ENCODE measurements at regions not wholly inside any gene's neighbourhood (a gene's known extent, or its start where the extent isn't known, plus 50 kb on each side); places are given as distances from the start of the nearest gene placed in this dataset.

- Histone ChIP-seq H3K4me1 (ENCODE audit: insufficient read depth) (no peaks in the 10 kb centered on the region), H3K9me3 (no peaks in the 10 kb centered on the region), H3K36me3 (no peaks in the 10 kb centered on the region), H3K27me3 (no peaks in the 10 kb centered on the region), H3K4me3 (peak overlapping the region; percentile 10), H3K27ac (no peak overlapping the region)
- no peak for DNase-seq
- TF ChIP-seq CTCF (IDR thresholded peaks at IDR 0.05) (no peak), EP300 (IDR thresholded peaks at IDR 0.05) (no peak), POLR2A (IDR thresholded peaks at IDR 0.05) (no peak)
- 44 to 59% (median 53%) methylated on average over 8 to 15 of the region's 18 CpGs for WGBS, 3 donors
- intact Hi-C loops (cut with DNase I): no loop called here
These were observed 71.9 kb downstream of the FOXL3 start for GRCh38 chr7:361680-362401.

- Histone ChIP-seq H3K27ac (no peak overlapping the region), H3K9me3 (no peaks in the 10 kb centered on the region), H3K36me3 (no peaks in the 10 kb centered on the region), H3K4me1 (ENCODE audit: insufficient read depth) (no peaks in the 10 kb centered on the region), H3K27me3 (no peaks in the 10 kb centered on the region), H3K4me3 (peak overlapping the region; percentile 10)
- no peak for TF ChIP-seq CTCF (IDR thresholded peaks at IDR 0.05)
- no peak for TF ChIP-seq EP300 (IDR thresholded peaks at IDR 0.05)
- TF ChIP-seq POLR2A (IDR thresholded peaks at IDR 0.05): no peak
- 14 to 19% (median 16%) methylated on average over 23 of the region's 23 CpGs for WGBS, 3 donors
- intact Hi-C loops (cut with DNase I): no loop called here
- peak in 1 of 5 donors; percentile 55 for DNase-seq
These were observed 72.6 kb downstream of the FOXL3 start for GRCh38 chr7:362402-363096.

GRCh38 chr7:363626-364025, 73.7 kb downstream of the FOXL3 start:
- no peaks in the 10 kb centered on the region for H3K27me3 ChIP-seq
- TF ChIP-seq POLR2A (IDR thresholded peaks at IDR 0.05) (no peak), EP300 (IDR thresholded peaks at IDR 0.05) (no peak), CTCF (IDR thresholded peaks at IDR 0.05) (no peak)

GRCh38 chr7:364536-364935, 74.6 kb downstream of the FOXL3 start:
- Histone ChIP-seq H3K27me3 (no peaks in the 10 kb centered on the region), H3K9me3 (no peaks in the 10 kb centered on the region), H3K4me1 (ENCODE audit: insufficient read depth) (no peaks in the 10 kb centered on the region), H3K36me3 (no peaks in the 10 kb centered on the region), H3K4me3 (no peak overlapping the region), H3K27ac (no peak overlapping the region)
- no peak for TF ChIP-seq POLR2A (IDR thresholded peaks at IDR 0.05)
- TF ChIP-seq CTCF (IDR thresholded peaks at IDR 0.05): no peak
- no peak for TF ChIP-seq EP300 (IDR thresholded peaks at IDR 0.05)
- 83 to 89% (median 87%) methylated on average over 11 of the region's 11 CpGs for WGBS, 3 donors
- DNase-seq: no peak
- intact Hi-C loops (cut with DNase I): no loop called here

More at GRCh38 chr7:363626-364025, 73.7 kb downstream of the FOXL3 start:
- no peaks in the 10 kb centered on the region for H3K4me1 ChIP-seq (ENCODE audit: insufficient read depth)
- H3K9me3 ChIP-seq: no peaks in the 10 kb centered on the region
- 89 to 93% (median 93%) methylated on average over 20 of the region's 20 CpGs for WGBS, 3 donors
- H3K27ac ChIP-seq: no peak overlapping the region
- H3K36me3 ChIP-seq: no peaks in the 10 kb centered on the region
- intact Hi-C loops (cut with DNase I): no loop called here
- H3K4me3 ChIP-seq: no peak overlapping the region
- no peak for DNase-seq
